Right atrium auricular region (tissue), 2 donors: ENCODE measurements at regions not wholly inside any gene's neighbourhood (a gene's known extent, or its start where the extent isn't known, plus 50 kb on each side); places are given as distances from the start of the nearest gene placed in this dataset.

Experiments
- DNase-seq: peaks from one replicate; pipeline ENCODE4 v3.0.0-alpha.2; 2019; ENCODE audit warnings: low spot score
- H3K27ac ChIP-seq, 2 donors: fragments of 200-600 bp; sonication (generic); 1 replicate in 1 of 2; 2 replicates in 1 of 2; pipeline ENCODE4 v1.5.1; 2016 to 2019
- H3K27me3 ChIP-seq, 2 donors: fragments of 200-600 bp; sonication (generic); one replicate each; pipeline versions ENCODE4 v1.5.1 to v1.6.0; 2017 to 2019
- H3K36me3 ChIP-seq: fragments of 200-600 bp; sonication (generic); one replicate; pipeline ENCODE4 v1.5.1; 2016
- H3K4me1 ChIP-seq, 2 donors: fragments of 200-600 bp; sonication (generic); one replicate each; pipeline versions ENCODE4 v1.5.1 to v1.6.0; 2017 to 2019
- H3K4me3 ChIP-seq, 2 donors: fragments of 200-600 bp; sonication (generic); 1 replicate in 1 of 2; 2 replicates in 1 of 2; pipeline ENCODE4 v1.5.1; 2017 to 2019; ENCODE audit warnings: mild to moderate bottlenecking in 1 of 2, moderate library complexity in 1 of 2
- H3K9me3 ChIP-seq, 2 donors: fragments of 200-600 bp; sonication (generic); one replicate each; pipeline ENCODE4 v1.5.1; 2019
- CTCF ChIP-seq, 2 donors: fragments of 200-600 bp; sonication (generic); IDR thresholded peaks; one replicate each; pipeline ENCODE4 v1.5.1; 2019; ENCODE audit warnings: antibody characterized with exemption in 2 of 2

GRCh38 chr15:38048001-38048455, 113.6 kb downstream of the TMCO5A start:
- no peaks in the 10 kb centered on the region for H3K36me3 ChIP-seq
- no peaks in the 10 kb centered on the region for H3K9me3 ChIP-seq
- no peak for TF ChIP-seq CTCF (IDR thresholded peaks at IDR 0.05)
- no peak overlapping the region for H3K4me3 ChIP-seq
- H3K4me1 ChIP-seq, result peaks cover 0 to 2% of the 10 kb centered on the region in 2 donors
- DNase-seq, result no peak
- H3K27ac ChIP-seq, result no peak overlapping the region
- H3K27me3 ChIP-seq, result no peaks in the 10 kb centered on the region

GRCh38 chr15:38049891-38050290, 115.5 kb downstream of the TMCO5A start:
- Histone ChIP-seq H3K9me3 (no peaks in the 10 kb centered on the region), H3K4me1 (no peaks in the 10 kb centered on the region), H3K4me3 (no peak overlapping the region), H3K36me3 (no peaks in the 10 kb centered on the region), H3K27me3 (no peaks in the 10 kb centered on the region), H3K27ac (no peak overlapping the region)
- no peak for TF ChIP-seq CTCF (IDR thresholded peaks at IDR 0.05)
- no peak for DNase-seq

- no peaks in the 10 kb centered on the region for H3K36me3 ChIP-seq
- no peak for DNase-seq
- TF ChIP-seq CTCF (IDR thresholded peaks at IDR 0.05), result no peak
- H3K27me3 ChIP-seq, result no peaks in the 10 kb centered on the region
- no peaks in the 10 kb centered on the region for H3K9me3 ChIP-seq
- no peaks in the 10 kb centered on the region for H3K4me1 ChIP-seq
- no peak overlapping the region for H3K4me3 ChIP-seq
- no peak overlapping the region for H3K27ac ChIP-seq
These were observed 116.3 kb downstream of the TMCO5A start for GRCh38 chr15:38050529-38051448.

- Histone ChIP-seq H3K4me1 (no peaks in the 10 kb centered on the region), H3K9me3 (no peaks in the 10 kb centered on the region), H3K4me3 (no peak overlapping the region), H3K27me3 (no peaks in the 10 kb centered on the region), H3K27ac (no peak overlapping the region), H3K36me3 (no peaks in the 10 kb centered on the region)
- TF ChIP-seq CTCF (IDR thresholded peaks at IDR 0.05), result no peak
- DNase-seq, result no peak
These were observed 118.8 kb downstream of the TMCO5A start for GRCh38 chr15:38053205-38053604.

- no peaks in the 10 kb centered on the region for H3K4me1 ChIP-seq
- TF ChIP-seq CTCF (IDR thresholded peaks at IDR 0.05), result no peak
These were observed 119.3 kb downstream of the TMCO5A start for GRCh38 chr15:38053776-38054175.

More at GRCh38 chr15:38053776-38054175, 119.3 kb downstream of the TMCO5A start:
- no peaks in the 10 kb centered on the region for H3K36me3 ChIP-seq
- H3K4me3 ChIP-seq, result no peak overlapping the region
- no peak overlapping the region for H3K27ac ChIP-seq
- no peaks in the 10 kb centered on the region for H3K27me3 ChIP-seq
- no peak for DNase-seq
- H3K9me3 ChIP-seq, result no peaks in the 10 kb centered on the region
